NCI-H748 (cell line): ENCODE measurements at regions not wholly inside any gene's neighbourhood (a gene's known extent, or its start where the extent isn't known, plus 50 kb on each side); places are given as distances from the start of the nearest gene placed in this dataset.

Experiments
- DNase-seq: peaks from one replicate; lab custom pipeline; 2025; ENCODE audit not compliant: unreplicated experiment; lab: John Stamatoyannopoulos, UW

DNA sequence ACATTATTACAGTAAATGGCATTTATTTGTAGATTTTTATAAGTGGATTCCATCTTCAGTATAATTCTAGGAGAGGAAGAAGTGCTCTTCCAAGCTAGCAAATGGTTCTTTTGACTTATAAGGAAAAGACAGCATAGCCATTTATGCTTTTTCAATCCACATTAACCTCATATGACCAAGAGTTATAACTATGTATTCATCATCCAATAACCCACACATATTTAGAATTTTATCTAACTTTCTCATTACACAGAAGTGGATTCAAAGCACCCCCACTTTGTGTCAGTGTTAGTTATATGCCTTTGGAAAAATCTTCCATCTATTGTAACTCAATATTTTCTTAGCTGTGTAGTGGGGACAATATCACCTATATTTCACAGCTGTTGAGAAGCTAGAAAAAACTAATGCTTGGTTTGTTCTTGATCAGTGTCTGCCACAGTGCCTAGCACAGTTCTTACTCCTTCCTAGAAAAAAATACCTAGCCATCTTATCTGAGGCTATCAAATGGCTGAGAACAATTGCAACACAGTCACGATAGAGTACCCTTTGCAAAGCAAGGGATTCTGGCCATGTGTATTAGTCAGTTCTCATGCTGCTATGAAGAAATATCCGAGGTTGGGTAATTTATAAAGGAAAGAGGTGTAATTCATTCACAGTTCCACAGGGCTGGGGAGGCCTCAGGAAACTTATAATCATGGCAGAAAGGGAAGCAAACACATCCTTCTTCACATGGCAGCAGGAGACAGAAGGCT, 986.3 kb downstream of the TFAP2A start:
- no peak for DNase-seq

GRCh38 chr6:9422138-9422537, 986.8 kb upstream of the SLC35B3 start:
- DNase-seq, result no peak

- no peak for DNase-seq
Observed at GRCh38 chr6:9420316-9421015, 985.1 kb upstream of the SLC35B3 start.

DNA sequence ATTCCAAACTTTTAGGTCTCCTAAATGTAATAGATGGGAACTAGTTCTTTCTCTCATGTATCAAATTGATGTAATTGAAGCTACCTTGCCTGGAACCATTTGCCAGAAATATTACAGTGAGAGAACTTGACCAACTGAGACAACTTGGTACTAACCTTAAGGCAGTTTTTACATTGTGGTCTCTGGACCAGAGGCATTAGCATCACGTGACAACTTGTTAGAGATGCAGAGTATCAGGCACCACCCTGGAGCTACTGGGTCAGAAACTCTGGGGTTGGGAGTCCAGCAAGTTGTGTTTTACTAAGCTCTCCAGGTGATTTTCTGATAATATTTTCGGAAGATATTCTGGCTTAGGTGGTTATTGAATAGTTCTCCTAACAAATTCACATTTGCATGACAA, 982.1 kb upstream of the SLC35B3 start:
- DNase-seq, result no peak

DNA sequence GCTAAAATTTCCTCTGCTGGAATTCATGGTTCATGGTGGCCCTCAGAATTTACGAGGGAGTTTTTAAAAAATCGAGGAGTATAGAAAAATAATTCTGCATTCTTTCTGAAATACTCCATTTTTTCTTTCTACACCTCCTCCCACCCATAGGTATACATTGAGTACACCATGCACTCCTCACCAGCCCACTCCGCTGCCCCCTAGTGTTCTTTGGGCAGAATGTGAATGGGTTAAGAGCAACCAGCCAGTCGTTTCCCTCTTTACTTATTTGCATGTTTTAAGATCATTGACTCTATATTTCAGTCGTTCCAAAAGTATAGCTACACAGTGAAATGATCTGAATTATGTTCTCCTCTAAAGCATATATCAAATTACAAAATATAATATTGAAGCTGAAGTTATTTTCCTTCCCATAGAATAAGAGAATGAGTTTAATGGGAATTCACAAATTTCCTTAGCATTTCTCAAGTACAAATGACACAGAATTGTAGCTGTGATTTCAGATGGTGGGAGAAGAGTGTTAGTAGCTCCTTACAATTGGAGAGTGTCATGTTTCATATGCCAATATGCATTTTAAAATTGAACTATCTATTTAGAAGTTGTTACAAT, 977.7 kb upstream of the SLC35B3 start:
- peak; percentile 66 for DNase-seq

DNA sequence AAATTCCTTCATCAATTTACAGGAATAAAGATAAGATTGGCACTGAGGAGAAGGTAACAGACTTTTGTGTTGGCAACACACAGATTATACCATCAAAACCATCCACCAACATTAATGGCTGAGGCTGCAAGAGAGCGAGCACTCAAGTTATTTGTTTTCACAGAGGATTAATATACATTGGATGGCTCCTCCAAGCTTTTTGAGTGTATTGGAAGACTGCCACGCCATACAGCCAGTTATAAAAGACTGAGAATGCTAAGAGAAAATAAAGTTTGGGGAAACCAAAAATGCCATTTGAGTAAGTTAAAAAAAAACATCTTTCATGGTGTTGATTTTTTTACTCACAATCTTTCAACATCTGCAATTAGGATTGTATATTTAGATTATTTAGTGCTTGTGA, 973.8 kb upstream of the SLC35B3 start:
- DNase-seq, result peak; percentile 22

DNA sequence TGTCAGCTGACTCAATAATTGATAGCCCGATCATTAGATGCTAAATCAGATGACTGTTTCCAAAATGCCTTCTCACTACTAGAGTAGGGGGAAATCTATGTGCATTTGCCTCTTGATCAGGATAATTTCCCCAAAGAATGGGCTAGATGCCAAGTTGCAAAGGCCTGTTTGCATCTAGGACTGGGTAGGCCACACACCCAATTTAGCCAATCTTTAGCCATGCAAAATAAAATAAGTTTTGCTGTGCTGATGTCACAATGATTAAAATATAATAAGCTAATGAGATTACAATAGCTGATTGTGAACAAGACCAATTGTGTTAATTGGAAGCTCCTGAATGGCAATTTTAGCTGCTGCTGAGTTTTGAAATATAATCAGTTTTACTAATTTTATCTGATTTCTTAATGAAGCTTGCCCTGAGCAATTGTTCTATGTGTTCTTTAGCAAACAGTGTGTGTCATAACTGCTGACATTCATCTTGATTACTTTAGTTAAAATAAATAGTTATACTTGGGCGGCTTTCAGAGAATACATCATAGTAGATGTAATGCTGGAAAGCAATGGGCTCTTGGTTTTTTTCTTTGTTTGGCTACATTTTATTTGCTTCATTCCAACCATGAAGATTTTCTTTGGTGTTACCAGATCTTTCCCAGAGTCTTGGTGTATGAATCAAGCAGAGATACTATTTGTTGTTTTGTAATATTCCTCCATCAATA, 973.2 kb upstream of the SLC35B3 start:
- peak; percentile 65 for DNase-seq

DNA sequence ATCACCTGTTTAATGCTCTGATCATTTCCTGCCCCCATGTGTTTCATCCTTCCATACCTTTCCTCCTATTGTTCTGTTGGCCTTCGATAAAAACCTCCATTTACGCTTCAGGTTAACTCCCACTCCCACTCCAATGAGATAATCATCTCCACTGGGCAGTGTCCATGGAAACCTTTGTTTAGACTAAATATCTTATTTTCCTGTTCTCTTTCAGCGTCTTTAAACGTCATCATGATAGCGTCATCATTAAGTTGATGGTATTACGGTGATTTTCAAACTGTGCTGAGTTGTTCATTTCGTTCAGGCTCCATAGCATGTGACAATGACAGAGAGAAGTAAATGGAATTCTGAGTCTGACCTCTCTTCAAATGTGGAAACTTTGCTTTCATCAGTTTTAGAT, 970.5 kb upstream of the SLC35B3 start:
- DNase-seq, result peak; percentile 94

DNA sequence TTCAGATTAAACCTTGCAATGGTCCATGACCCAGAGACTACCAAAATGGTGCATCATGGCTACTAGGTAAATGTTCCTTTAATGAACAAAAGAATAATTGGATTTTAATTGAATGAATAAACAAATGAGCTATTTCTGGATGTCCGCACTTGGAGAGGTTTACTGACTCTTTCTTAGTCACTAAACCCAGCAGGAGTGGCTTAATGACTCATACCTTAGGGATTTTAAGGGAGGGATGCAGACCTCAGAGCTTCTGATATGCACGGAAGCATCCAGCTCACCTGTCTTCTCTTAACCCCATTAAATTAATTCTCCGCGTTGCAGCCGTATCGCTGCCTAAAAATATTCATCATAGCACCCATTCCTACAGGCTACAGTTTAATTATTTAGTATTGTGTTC, 970.0 kb upstream of the SLC35B3 start:
- DNase-seq, result peak; percentile 86

- peak; percentile 59 for DNase-seq
Observed at GRCh38 chr6:9404351-9405146, 969.2 kb upstream of the SLC35B3 start.

GRCh38 chr6:9403736-9404135, 968.4 kb upstream of the SLC35B3 start:
- no peak for DNase-seq

DNA sequence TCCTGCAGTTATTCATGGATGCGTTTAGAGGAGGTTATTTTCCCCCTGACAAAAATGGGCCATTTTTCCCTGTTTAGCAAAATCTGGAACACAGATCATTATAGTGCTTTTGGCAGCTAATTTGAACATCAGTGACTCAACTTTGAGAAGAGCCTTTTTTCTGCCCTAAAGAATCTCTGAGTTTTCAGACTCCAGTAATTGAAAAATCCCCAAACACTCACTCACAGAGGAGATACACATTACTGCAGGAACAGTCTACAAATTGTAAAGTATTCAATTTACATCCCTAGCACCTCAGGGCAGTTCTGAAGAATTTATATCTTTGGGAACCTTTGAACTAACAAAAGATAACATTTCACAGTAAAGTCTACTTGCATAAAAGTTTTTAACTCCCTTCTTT, 966.6 kb upstream of the SLC35B3 start:
- no peak for DNase-seq

- DNase-seq, result no peak
Observed at GRCh38 chr6:9399916-9400315, 964.6 kb upstream of the SLC35B3 start.

GRCh38 chr6:9398767-9399373, 963.5 kb upstream of the SLC35B3 start:
- DNase-seq, result no peak

DNA sequence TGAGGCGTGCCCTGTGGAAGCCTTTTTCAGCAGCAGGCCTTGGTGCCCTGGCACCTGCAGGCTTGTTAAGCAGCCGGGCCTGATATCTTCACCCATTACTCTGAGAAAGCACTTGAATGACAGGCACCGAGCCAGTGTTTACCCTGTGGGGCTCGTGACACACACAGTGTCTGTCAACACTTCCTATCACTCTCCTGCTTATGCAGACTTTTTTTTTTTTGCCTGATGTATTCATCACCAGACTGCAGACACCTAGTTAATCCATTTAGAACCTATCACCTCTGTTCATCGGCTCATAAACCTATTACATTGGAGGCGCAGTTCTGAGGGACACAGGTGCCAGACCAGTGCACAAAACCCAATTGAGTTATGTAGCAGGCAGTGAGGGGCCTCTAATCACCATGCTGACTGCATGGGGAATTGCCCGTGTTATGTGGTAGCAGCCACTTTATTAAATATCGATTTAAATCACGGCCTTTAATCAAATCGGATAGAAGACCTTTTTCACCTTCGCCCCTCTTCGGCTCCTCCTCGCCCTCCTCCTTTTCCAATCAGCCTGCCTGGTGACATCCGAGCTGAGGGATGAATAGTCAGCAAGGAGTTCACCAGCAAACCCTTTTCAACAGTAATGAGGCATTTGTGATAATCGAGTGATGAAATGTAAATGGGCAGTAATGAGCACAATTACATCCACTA, 962.9 kb upstream of the SLC35B3 start:
- peak; percentile 96 for DNase-seq

DNA sequence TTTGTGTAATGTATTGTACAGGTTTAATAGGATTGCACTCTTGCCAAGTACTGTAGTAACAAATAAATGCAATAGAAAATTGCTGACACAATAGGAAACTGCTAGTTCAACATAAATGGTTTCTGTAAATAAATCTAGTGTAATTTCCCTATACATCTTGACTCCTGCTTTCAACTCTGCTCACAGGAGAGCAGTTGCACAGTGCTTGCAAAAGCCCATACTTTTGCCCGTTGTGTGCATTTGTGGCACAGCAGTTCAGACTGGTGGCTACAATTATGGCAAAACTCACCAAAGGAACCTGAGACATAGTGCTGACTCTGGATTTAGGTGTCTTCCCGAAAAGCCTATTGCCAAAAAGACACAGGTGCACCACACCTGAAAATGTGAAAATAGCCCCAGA, 953.3 kb upstream of the SLC35B3 start:
- DNase-seq, result peak; percentile 43

DNA sequence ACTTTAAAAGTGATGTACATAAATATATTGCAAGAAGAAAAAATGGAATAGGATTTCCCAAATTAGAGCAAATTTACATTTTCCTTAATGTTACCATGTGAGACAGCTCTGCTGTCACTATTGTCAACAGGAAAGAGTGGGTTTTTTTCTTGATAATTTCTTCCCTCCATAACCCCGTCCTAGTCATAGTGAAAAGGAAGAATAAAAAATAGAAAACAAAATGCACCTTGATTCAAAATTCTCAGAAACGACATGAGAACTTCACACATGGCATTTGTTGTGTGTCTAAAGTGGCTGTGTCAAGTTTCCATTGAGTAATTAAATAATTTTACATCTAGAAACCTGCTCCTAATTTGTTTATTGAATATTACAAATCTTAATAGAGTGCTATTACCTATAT, 945.2 kb upstream of the SLC35B3 start:
- no peak for DNase-seq

DNA sequence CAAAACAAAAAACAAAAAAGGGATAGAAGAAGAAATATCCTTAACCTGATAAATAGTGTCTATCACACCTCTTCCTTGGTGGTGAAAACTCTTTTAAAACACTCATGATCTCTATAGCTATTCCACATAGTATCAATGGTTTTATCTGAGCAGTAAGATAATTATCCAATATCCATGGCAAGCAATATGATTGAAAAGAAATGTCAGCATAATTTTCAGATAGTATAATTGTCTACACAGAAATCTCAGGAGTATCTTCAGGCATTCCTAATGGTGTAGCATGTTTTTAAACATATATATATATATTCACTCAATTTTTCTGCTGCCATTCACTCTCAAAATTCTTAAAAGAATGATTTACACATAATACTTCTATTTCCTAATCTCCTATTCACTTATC, 938.0 kb upstream of the SLC35B3 start:
- no peak for DNase-seq

DNA sequence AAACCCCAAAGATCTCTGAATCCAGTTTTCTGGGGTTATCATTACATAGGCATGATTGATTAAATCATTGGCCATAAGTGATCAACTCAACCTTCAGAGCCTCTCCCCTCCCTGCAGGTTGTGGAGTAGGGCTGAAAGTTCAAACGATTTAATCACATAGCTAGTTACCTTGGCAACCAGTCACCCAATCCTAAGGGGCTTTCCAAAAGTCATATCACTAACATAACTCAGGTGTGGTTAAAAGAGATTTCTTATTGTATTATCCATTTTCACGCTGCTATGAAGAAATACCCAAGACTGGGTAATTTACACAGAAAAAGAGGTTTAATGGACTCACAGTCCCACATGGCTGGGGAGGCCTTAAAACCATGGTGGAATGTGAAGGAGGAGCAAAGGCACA, 935.1 kb upstream of the SLC35B3 start:
- DNase-seq, result no peak

GRCh38 chr6:9365378-9365777, 930.0 kb upstream of the SLC35B3 start:
- DNase-seq, result no peak
